IMR-90 (cell line): ENCODE measurements at regions not wholly inside any gene's neighbourhood (a gene's known extent, or its start where the extent isn't known, plus 50 kb on each side); places are given as distances from the start of the nearest gene placed in this dataset.

ENCODE experiments used
- ATAC-seq: fragments of 200-7000 bp; cut with Tn5 transposase; 2 replicates; pipeline ENCODE4 v1.9.1; 2020; ENCODE audit warnings: low read depth, mild to moderate bottlenecking, moderate library complexity
- BruUV-seq: library from RNA; stranded (reverse); fragments of 400-500 nt; replicated peaks from 2 replicates; lab custom pipeline; 2021; lab: Mats Ljungman, UMichigan
- CTCF ChIA-PET: fragments of 300-600 bp; formaldehyde crosslinking; extraction: SDS; loops from one replicate; lab custom pipeline; 2021; ENCODE audit warnings: antibody characterized with exemption; lab: Yijun Ruan, JAX
- POLR2A ChIA-PET: fragments of 300-600 bp; sonication (Branson Sonifier 250); formaldehyde crosslinking; loops from one replicate; lab custom pipeline; 2022; ENCODE audit warnings: antibody characterized with exemption; ENCODE audit not compliant: unreplicated experiment; lab: Charles Lee
- DNase-seq: peaks from one replicate; pipeline ENCODE4 v3.0.0; 2013
- H2AFZ ChIP-seq: replicated peaks from 2 replicates; pipeline ENCODE3; 2013; ENCODE audit warnings: low read length, mild to moderate bottlenecking; ENCODE audit not compliant: poor library complexity
- H2AK5ac ChIP-seq: 2 replicates; pipeline ENCODE4 v1.6.1; 2013; ENCODE audit warnings: low read depth, low read length, inconsistent platforms
- H2AK9ac ChIP-seq: replicated peaks from 2 replicates; pipeline ENCODE3; 2013; ENCODE audit warnings: mild to moderate bottlenecking, low read depth, low read length, moderate library complexity; ENCODE audit not compliant: poor library complexity
- H2BK120ac ChIP-seq: 2 replicates; pipeline ENCODE4 v1.6.1; 2013; ENCODE audit warnings: low read depth, low read length, inconsistent platforms
- H2BK15ac ChIP-seq: 3 replicates; pipeline ENCODE4 v1.6.1; 2013; ENCODE audit warnings: low read depth, low read length, inconsistent platforms
- H2BK20ac ChIP-seq: 2 replicates; pipeline ENCODE4 v1.6.1; 2013; ENCODE audit warnings: low read depth, mild to moderate bottlenecking, inconsistent platforms, low read length, moderate library complexity
- H2BK5ac ChIP-seq: 2 replicates; pipeline ENCODE4 v1.6.1; 2013; ENCODE audit warnings: mild to moderate bottlenecking, low read depth, low read length, inconsistent platforms; ENCODE audit not compliant: poor library complexity, severe bottlenecking
- H3K14ac ChIP-seq: replicated peaks from 2 replicates; pipeline ENCODE4 v1.6.1; 2013; ENCODE audit warnings: low read depth, low read length, inconsistent platforms
- H3K18ac ChIP-seq: 2 replicates; pipeline ENCODE4 v1.6.1; 2013; ENCODE audit warnings: low read depth, low read length, control low read depth
- H3K23ac ChIP-seq: 2 replicates; pipeline ENCODE4 v1.6.1; 2013; ENCODE audit warnings: low read depth, low read length, inconsistent platforms
- H3K27ac ChIP-seq: 2 replicates; pipeline ENCODE4 v1.5.1; 2013; ENCODE audit warnings: mild to moderate bottlenecking, control low read depth, low read length; ENCODE audit not compliant: insufficient read depth
- H3K27me3 ChIP-seq: 2 replicates; pipeline ENCODE4 v1.6.1; 2013; ENCODE audit warnings: low read length; ENCODE audit not compliant: control insufficient read depth, insufficient read depth
- H3K36me3 ChIP-seq: 2 replicates; pipeline ENCODE4 v1.6.1; 2013; ENCODE audit warnings: low read length, mixed read lengths; ENCODE audit not compliant: control insufficient read depth, insufficient read depth
- H3K4ac ChIP-seq: 2 replicates; pipeline ENCODE4 v1.6.1; 2013; ENCODE audit warnings: low read depth, low read length, inconsistent platforms
- H3K4me1 ChIP-seq: 2 replicates; pipeline ENCODE4 v1.6.1; 2013; ENCODE audit warnings: low read length, mixed read lengths; ENCODE audit not compliant: control insufficient read depth, insufficient read depth
- H3K4me2 ChIP-seq: 2 replicates; pipeline ENCODE4 v1.6.1; 2013; ENCODE audit warnings: low read depth, mild to moderate bottlenecking, control low read depth, low read length, moderate library complexity
- H3K4me3 ChIP-seq: 2 replicates; pipeline ENCODE4 v1.5.1; 2013; ENCODE audit warnings: low read depth, mild to moderate bottlenecking, control low read depth, low read length, moderate library complexity; ENCODE audit not compliant: insufficient read depth
- H3K56ac ChIP-seq: 2 replicates; pipeline ENCODE4 v1.6.1; 2013; ENCODE audit warnings: low read length, inconsistent platforms; ENCODE audit not compliant: insufficient read depth; ENCODE audit errors: extremely low read depth
- H3K79me1 ChIP-seq, 2 experiments: 2 replicates each; pipeline ENCODE4 v1.6.1; 2013; ENCODE audit warnings: low read length in 2 of 2, inconsistent platforms in 1 of 2, low read depth in 1 of 2
- H3K9ac ChIP-seq: 2 replicates; pipeline ENCODE4 v1.6.1; 2013; ENCODE audit warnings: low read depth, low read length, control low read depth
- H3K9me1 ChIP-seq: 2 replicates; pipeline ENCODE4 v1.6.1; 2013; ENCODE audit warnings: low read length, inconsistent platforms; ENCODE audit not compliant: insufficient read depth
- H3K9me3 ChIP-seq: 2 replicates; pipeline ENCODE4 v1.6.1; 2013; ENCODE audit warnings: low read length; ENCODE audit not compliant: control insufficient read depth, insufficient read depth
- H4K20me1 ChIP-seq: 2 replicates; pipeline ENCODE4 v1.6.1; 2013; ENCODE audit warnings: low read length, inconsistent platforms; ENCODE audit not compliant: insufficient read depth
- H4K5ac ChIP-seq: 2 replicates; pipeline ENCODE4 v1.6.1; 2013; ENCODE audit warnings: mild to moderate bottlenecking, low read depth, low read length, control low read depth
- H4K8ac ChIP-seq, 2 experiments: 2 replicates each; pipeline ENCODE4 v1.6.1; 2013; ENCODE audit warnings: low read depth in 2 of 2, low read length in 2 of 2, control low read depth in 1 of 2, inconsistent platforms in 1 of 2
- H4K91ac ChIP-seq: 2 replicates; pipeline ENCODE4 v1.6.1; 2013; ENCODE audit warnings: low read depth, low read length, inconsistent platforms; ENCODE audit not compliant: insufficient read depth
- CEBPB ChIP-seq: IDR thresholded peaks from 2 replicates; pipeline ENCODE4 v1.6.1; 2012; ENCODE audit warnings: low read depth, low read length, improper control_type of control experiment
- FOS ChIP-seq: fragments of 150-350 bp; IDR thresholded peaks from 2 replicates; pipeline ENCODE4 v1.6.1; 2016; ENCODE audit warnings: low read depth, low read length
- WGBS, 2 experiments: methylation state at CpG; one replicate each; pipeline versions ENCODE4 v1.1.5 to v1.1.7; 2013; ENCODE audit warnings: missing lambda C conversion rate in 2 of 2; ENCODE audit not compliant: insufficient read length in 1 of 2; ENCODE audit errors: extremely low coverage in 2 of 2; 5-methylcytosine and 5-hydroxymethylcytosine counted together
- dilution Hi-C: fragments of 300-500 bp; cut with HindIII; formaldehyde crosslinking; loops from one replicate; pipeline ENCODE4 v1.14.3; 2018; ENCODE audit warnings: low sequenced_read_pairs; ENCODE audit not compliant: unreplicated experiment
- in situ Hi-C: fragments of 300-500 bp; cut with MboI; formaldehyde crosslinking; loops from 3 replicates; pipeline ENCODE4 v1.14.3; 2019; ENCODE audit warnings: low sequenced_read_pairs, inconsistent platforms, mixed read lengths
- intact Hi-C: fragments of 100-400 bp; cut with micrococcal nuclease; formaldehyde crosslinking; loops from 2 replicates; pipeline ENCODE4 v1.10.0; 2022

GRCh38 chr2:219707496-219708285 is 80.3 kb downstream of the SLC4A3 start:
- ChIA-PET POLR2A (no interaction called here), CTCF (interaction anchor here (0.5 to 0.9 kb wide), 2 partner anchors 18 to 88 kb away, joined by 3 read pairs; no protein-coding TSS in a partner anchor)
- Histone ChIP-seq H3K14ac (no peak overlapping the region), H3K4me1 (peaks cover 15% of the 10 kb centered on the region; the same call in 1 of the 2 replicates), H2BK5ac (no peak overlapping the region), H3K27me3 (peaks cover 19% of the 10 kb centered on the region), H3K23ac (no peak overlapping the region), H3K27ac (no peak overlapping the region), H3K9ac (no peak overlapping the region), H3K18ac (no peak overlapping the region), H2AFZ (no peak overlapping the region), H2AK9ac (no peak overlapping the region), H2BK20ac (no peak overlapping the region), H3K4ac (no peak overlapping the region), H3K4me2 (no peak overlapping the region; the same call in 1 of the 2 replicates), H3K9me3 (no peaks in the 10 kb centered on the region; the same call in 1 of the 2 replicates), H3K9me1 (no peaks in the 10 kb centered on the region; the same call in 1 of the 2 replicates), H4K91ac (no peak overlapping the region), H4K8ac (no peak overlapping the region), H4K5ac (no peak overlapping the region), H2AK5ac (no peak overlapping the region), H3K79me1 (no peaks in the 10 kb centered on the region), H4K20me1 (no peaks in the 10 kb centered on the region; the same call in 1 of the 2 replicates), H2BK15ac (no peak overlapping the region), H3K4me3 (no peak overlapping the region), H3K56ac (no peak overlapping the region), H3K36me3 (no peaks in the 10 kb centered on the region), H2BK120ac (no peak overlapping the region)
- BruUV-seq = no TSS peak
- DNase-seq = peak; percentile 77
- ATAC-seq = peak; percentile 67
- WGBS, 2 experiments = 100% methylated on average over 1 of the region's 4 CpGs; no CpG with 5 or more reads in 1 of the 2 experiments
- in situ Hi-C loops (no loop called here), intact Hi-C loops (no loop called here), dilution Hi-C loops (no loop called here)
- TF ChIP-seq FOS (no peak), CEBPB (peak; percentile 39; the same call in 1 of the 2 replicates)
